HS-5 (cell line): ENCODE measurements at regions not wholly inside any gene's neighbourhood (a gene's known extent, or its start where the extent isn't known, plus 50 kb on each side); places are given as distances from the start of the nearest gene placed in this dataset.

ENCODE experiments used
- DNase-seq: peaks from one replicate; pipeline ENCODE4 v3.0.0-alpha.2; 2012; ENCODE audit warnings: low read depth

- no peak for DNase-seq
These were observed 99.5 kb downstream of the MAFB start for GRCh38 chr20:40589581-40589980.

GRCh38 chr20:40588891-40589290 lies 100.1 kb downstream of the MAFB start:
- DNase-seq = no peak

- no peak for DNase-seq
These were observed 102.0 kb downstream of the MAFB start for GRCh38 chr20:40587038-40587437.

GRCh38 chr20:40584130-40584809 lies 104.8 kb downstream of the MAFB start:
- DNase-seq = no peak

- no peak for DNase-seq
These were observed 105.4 kb downstream of the MAFB start for GRCh38 chr20:40583636-40584035.

- DNase-seq = no peak
These were observed 105.8 kb downstream of the MAFB start for GRCh38 chr20:40583205-40583604.

GRCh38 chr20:40582531-40582930 lies 106.5 kb downstream of the MAFB start:
- no peak for DNase-seq

GRCh38 chr20:40579701-40580100 lies 109.3 kb downstream of the MAFB start:
- DNase-seq = no peak

- no peak for DNase-seq
These were observed 110.1 kb downstream of the MAFB start for GRCh38 chr20:40578961-40579360.

- no peak for DNase-seq
These were observed 113.2 kb downstream of the MAFB start for GRCh38 chr20:40575851-40576250.

GRCh38 chr20:40572251-40572650 lies 116.8 kb downstream of the MAFB start:
- no peak for DNase-seq

GRCh38 chr20:40571639-40572038 lies 117.4 kb downstream of the MAFB start:
- DNase-seq = no peak

- no peak for DNase-seq
These were observed 120.8 kb downstream of the MAFB start for GRCh38 chr20:40568200-40568599.

- DNase-seq = no peak
These were observed 123.4 kb downstream of the MAFB start for GRCh38 chr20:40565682-40566040.

GRCh38 chr20:40565001-40565681 lies 123.9 kb downstream of the MAFB start:
- peak; percentile 68 for DNase-seq

GRCh38 chr20:40563296-40563950 lies 125.6 kb downstream of the MAFB start:
- DNase-seq = no peak

- DNase-seq = no peak
These were observed 127.0 kb downstream of the MAFB start for GRCh38 chr20:40562031-40562430.

- DNase-seq = no peak
These were observed 127.8 kb downstream of the MAFB start for GRCh38 chr20:40561187-40561586.

- no peak for DNase-seq
These were observed 130.8 kb downstream of the MAFB start for GRCh38 chr20:40558212-40558611.

- DNase-seq = no peak
These were observed 137.9 kb downstream of the MAFB start for GRCh38 chr20:40551125-40551530.

- no peak for DNase-seq
These were observed 141.4 kb downstream of the MAFB start for GRCh38 chr20:40547483-40548091.

GRCh38 chr20:40545478-40545877 lies 143.6 kb downstream of the MAFB start:
- DNase-seq = no peak

- no peak for DNase-seq
These were observed 147.0 kb downstream of the MAFB start for GRCh38 chr20:40542065-40542464.
